ENCODE measurements at regions not wholly inside any gene's neighbourhood (a gene's known extent, or its start where the extent isn't known, plus 50 kb on each side); places are given as distances from the start of the nearest gene placed in this dataset.

DNA sequence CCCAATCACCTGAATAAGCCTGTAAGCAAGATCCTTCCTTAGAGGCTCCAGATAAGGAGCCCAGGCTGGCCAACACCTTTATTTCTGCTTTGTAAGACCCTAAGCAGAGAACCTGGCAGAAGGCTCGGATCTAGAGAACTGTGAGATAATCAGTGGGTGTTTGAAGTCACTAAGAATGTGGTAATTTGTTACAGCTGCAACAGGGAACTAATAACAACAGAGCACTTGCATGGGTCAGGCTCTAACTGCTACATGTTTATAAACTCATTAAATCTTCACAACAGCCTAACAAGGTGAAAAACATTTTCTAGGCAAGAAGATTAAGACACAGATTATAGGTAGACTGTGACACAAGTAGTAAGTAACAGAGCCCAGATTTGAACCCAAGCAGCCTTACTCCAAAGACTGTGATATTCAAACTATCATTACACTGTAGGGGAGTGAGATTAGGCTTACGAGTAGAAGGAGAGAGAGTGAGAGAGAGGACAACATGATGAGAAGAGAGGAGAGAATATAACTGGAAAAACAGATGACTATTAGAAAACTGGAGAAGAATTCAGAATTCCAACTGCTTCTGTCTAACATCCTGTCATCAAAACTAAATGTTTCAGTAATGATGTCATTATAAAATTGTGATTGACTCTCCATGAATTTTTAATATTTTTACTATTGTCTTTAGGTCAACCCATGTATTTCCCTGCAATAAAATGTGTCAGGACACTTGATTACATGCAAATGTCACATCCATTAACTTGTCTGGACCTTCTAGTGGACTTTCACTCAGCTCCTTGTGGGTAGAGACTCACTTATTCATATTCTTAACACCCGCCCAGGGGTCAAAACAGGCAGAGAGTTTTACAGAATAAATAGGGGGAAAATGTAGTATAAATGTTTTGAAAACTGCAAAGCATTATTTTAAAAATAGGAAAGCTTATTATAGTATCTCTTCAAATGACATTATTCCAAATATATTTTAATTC lies 290.9 kb upstream of the RGMB start:
- Histone ChIP-seq H4K20me1 (ENCODE audit: insufficient read depth, low read length) (no peaks in the 10 kb centered on the region), H3K4me3 (replicated peaks in 1 of 3; ENCODE audit: low read depth in 2 of 3, low read length in 3 of 3) (no peak overlapping the region), H3K36me3 (replicated peaks in 1 of 2; ENCODE audit: control insufficient read depth in 1 of 2, insufficient read depth in 2 of 2, low read length in 2 of 2) (no peaks in the 10 kb centered on the region), H3K4me1 (ENCODE audit: control insufficient read depth in 1 of 2, insufficient read depth in 2 of 2, low read length in 2 of 2) (no peaks in the 10 kb centered on the region), H3K27me3 (ENCODE audit: control insufficient read depth in 2 of 2, insufficient read depth in 2 of 2, low read length in 2 of 2) (no peaks in the 10 kb centered on the region), H3K4me2 (replicated peaks; ENCODE audit: extremely low read depth, low read length, poor library complexity, severe bottlenecking) (no peak overlapping the region), H3K79me2 (ENCODE audit: insufficient read depth, low read length) (no peaks in the 10 kb centered on the region), H2AFZ (ENCODE audit: insufficient read depth, low read depth, low read length, poor library complexity, severe bottlenecking) (no peak overlapping the region), H3K9ac (ENCODE audit: insufficient read depth, low read length, poor library complexity, severe bottlenecking) (no peak overlapping the region), H3K9me3 (replicated peaks in 1 of 2; ENCODE audit: control insufficient read depth in 1 of 2, insufficient read depth in 1 of 2, low read length in 2 of 2) (no peaks in the 10 kb centered on the region), H3K27ac (ENCODE audit: low read depth in 1 of 2, low read length in 2 of 2) (no peak overlapping the region)
- no peaks in the 10 kb centered on the region for H3K4me1 Mint-ChIP-seq
- H3K4me3 Mint-ChIP-seq: no peak overlapping the region
- no peak for DNase-seq
- no CpG with 5 or more reads among the region's 3 CpGs for WGBS (ENCODE audit: insufficient coverage)
- intact Hi-C loops (cut with micrococcal nuclease): no loop called here
- H3K27ac Mint-ChIP-seq: no peak overlapping the region
- H3K27me3 Mint-ChIP-seq (ENCODE audit: low read depth in 3 of 3): peaks cover 0 to 2% (median 0%) of the 10 kb centered on the region in 3 donors
- no peaks in the 10 kb centered on the region for H3K36me3 Mint-ChIP-seq
- H3K9me3 Mint-ChIP-seq: peaks cover 0 to 10% (median 2%) of the 10 kb centered on the region in 7 donors
- TF ChIP-seq, protein P1, sequence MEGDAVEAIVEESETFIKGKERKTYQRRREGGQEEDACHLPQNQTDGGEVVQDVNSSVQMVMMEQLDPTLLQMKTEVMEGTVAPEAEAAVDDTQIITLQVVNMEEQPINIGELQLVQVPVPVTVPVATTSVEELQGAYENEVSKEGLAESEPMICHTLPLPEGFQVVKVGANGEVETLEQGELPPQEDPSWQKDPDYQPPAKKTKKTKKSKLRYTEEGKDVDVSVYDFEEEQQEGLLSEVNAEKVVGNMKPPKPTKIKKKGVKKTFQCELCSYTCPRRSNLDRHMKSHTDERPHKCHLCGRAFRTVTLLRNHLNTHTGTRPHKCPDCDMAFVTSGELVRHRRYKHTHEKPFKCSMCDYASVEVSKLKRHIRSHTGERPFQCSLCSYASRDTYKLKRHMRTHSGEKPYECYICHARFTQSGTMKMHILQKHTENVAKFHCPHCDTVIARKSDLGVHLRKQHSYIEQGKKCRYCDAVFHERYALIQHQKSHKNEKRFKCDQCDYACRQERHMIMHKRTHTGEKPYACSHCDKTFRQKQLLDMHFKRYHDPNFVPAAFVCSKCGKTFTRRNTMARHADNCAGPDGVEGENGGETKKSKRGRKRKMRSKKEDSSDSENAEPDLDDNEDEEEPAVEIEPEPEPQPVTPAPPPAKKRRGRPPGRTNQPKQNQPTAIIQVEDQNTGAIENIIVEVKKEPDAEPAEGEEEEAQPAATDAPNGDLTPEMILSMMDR (IDR thresholded peaks at IDR 0.05): no peak

DNA sequence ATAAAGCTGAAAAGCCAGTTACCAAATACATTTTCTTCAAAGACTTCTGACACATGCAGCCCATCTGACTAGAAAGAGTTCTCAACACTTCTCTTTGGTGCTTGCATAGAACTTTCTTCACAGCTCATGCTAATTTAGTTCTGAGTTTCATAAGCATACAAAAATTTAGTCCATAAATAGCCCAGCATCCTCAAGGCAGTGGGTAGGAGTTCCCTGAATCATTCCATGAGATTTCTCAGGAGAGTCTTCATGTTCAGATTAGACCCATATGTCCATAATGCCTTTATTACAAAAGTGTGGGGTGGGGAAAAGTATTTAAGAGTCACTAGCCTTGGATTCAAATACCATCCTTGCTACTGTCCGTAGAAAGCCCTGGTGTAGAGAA lies 290.2 kb upstream of the RGMB start:
- no peaks in the 10 kb centered on the region for H3K27me3 ChIP-seq (ENCODE audit: control insufficient read depth in 2 of 2, insufficient read depth in 2 of 2, low read length in 2 of 2)
- no peaks in the 10 kb centered on the region for H3K36me3 ChIP-seq (replicated peaks in 1 of 2; ENCODE audit: control insufficient read depth in 1 of 2, insufficient read depth in 2 of 2, low read length in 2 of 2)
- no peaks in the 10 kb centered on the region for H3K9me3 ChIP-seq (replicated peaks in 1 of 2; ENCODE audit: control insufficient read depth in 1 of 2, insufficient read depth in 1 of 2, low read length in 2 of 2)
- H3K27me3 Mint-ChIP-seq (ENCODE audit: low read depth in 3 of 3): peaks cover 0 to 2% (median 0%) of the 10 kb centered on the region in 3 donors
- H3K27ac ChIP-seq (ENCODE audit: low read depth in 1 of 2, low read length in 2 of 2): no peak overlapping the region
- no peak overlapping the region for H3K4me3 Mint-ChIP-seq
- H3K9me3 Mint-ChIP-seq: peaks cover 0 to 10% (median 2%) of the 10 kb centered on the region in 7 donors
- H3K4me1 ChIP-seq (ENCODE audit: control insufficient read depth in 1 of 2, insufficient read depth in 2 of 2, low read length in 2 of 2): no peaks in the 10 kb centered on the region
- no peak for DNase-seq
- H4K20me1 ChIP-seq (ENCODE audit: insufficient read depth, low read length): no peaks in the 10 kb centered on the region
- H3K4me3 ChIP-seq (replicated peaks in 1 of 3; ENCODE audit: low read depth in 2 of 3, low read length in 3 of 3): no peak overlapping the region
- no peak overlapping the region for H3K27ac Mint-ChIP-seq
- no CpG with 5 or more reads among the region's 1 CpG for WGBS (ENCODE audit: insufficient coverage)
- intact Hi-C loops (cut with micrococcal nuclease): no loop called here
- H2AFZ ChIP-seq (ENCODE audit: insufficient read depth, low read depth, low read length, poor library complexity, severe bottlenecking): no peak overlapping the region
- H3K4me1 Mint-ChIP-seq: no peaks in the 10 kb centered on the region
- H3K79me2 ChIP-seq (ENCODE audit: insufficient read depth, low read length): no peaks in the 10 kb centered on the region
- no peaks in the 10 kb centered on the region for H3K36me3 Mint-ChIP-seq
- TF ChIP-seq, protein P1 (IDR thresholded peaks at IDR 0.05): no peak
- no peak overlapping the region for H3K9ac ChIP-seq (ENCODE audit: insufficient read depth, low read length, poor library complexity, severe bottlenecking)
- no peak overlapping the region for H3K4me2 ChIP-seq (replicated peaks; ENCODE audit: extremely low read depth, low read length, poor library complexity, severe bottlenecking)
